Testis (tissue), 2 donors: ENCODE measurements at regions not wholly inside any gene's neighbourhood (a gene's known extent, or its start where the extent isn't known, plus 50 kb on each side); places are given as distances from the start of the nearest gene placed in this dataset.

Experiments used
- DNase-seq: peaks from one replicate; pipeline ENCODE4 v3.0.0-alpha.2; 2019
- H3K27ac ChIP-seq, 2 donors: fragments of 200-600 bp; sonication (generic); one replicate each; pipeline ENCODE4 v1.5.1; 2019
- H3K27me3 ChIP-seq: fragments of 200-600 bp; sonication (generic); one replicate; pipeline ENCODE4 v1.5.1; 2019
- H3K36me3 ChIP-seq: fragments of 200-600 bp; sonication (generic); one replicate; pipeline ENCODE4 v1.5.1; 2017; ENCODE audit warnings: low read depth; ENCODE audit errors: missing control alignments
- H3K4me1 ChIP-seq: fragments of 200-600 bp; sonication (generic); one replicate; pipeline ENCODE4 v1.5.1; 2019
- H3K4me3 ChIP-seq, 2 donors: fragments of 200-600 bp; sonication (generic); one replicate each; pipeline ENCODE4 v1.5.1; 2017 to 2019
- H3K9me3 ChIP-seq: fragments of 200-600 bp; sonication (generic); one replicate; pipeline ENCODE4 v1.5.1; 2017
- POLR2A ChIP-seq: fragments of 450-650 bp; IDR thresholded peaks from one replicate; pipeline ENCODE4 v1.6.1; 2017; ENCODE audit warnings: antibody characterized with exemption, mild to moderate bottlenecking, moderate library complexity
- WGBS, 2 donors: methylation state at CpG; one replicate each; pipeline ENCODE4 v1.1.5; 2018; 5-methylcytosine and 5-hydroxymethylcytosine counted together
- intact Hi-C: fragments of 100-400 bp; cut with DNase I; formaldehyde crosslinking; loops from one replicate; pipeline ENCODE4 v1.15.1; 2023; ENCODE audit warnings: low total_unique reads
- TF ChIP-seq, protein P1 (sequence below), 3 experiments: fragments of 450-650 bp in 2 of 3; fragments of 200-600 bp in 1 of 3; sonication (generic) in 1 of 3; IDR thresholded peaks; one replicate each; pipeline ENCODE4 v1.5.1; 2016 to 2019; ENCODE audit warnings: antibody characterized with exemption in 3 of 3, mild to moderate bottlenecking in 2 of 3, moderate library complexity in 1 of 3

DNA sequence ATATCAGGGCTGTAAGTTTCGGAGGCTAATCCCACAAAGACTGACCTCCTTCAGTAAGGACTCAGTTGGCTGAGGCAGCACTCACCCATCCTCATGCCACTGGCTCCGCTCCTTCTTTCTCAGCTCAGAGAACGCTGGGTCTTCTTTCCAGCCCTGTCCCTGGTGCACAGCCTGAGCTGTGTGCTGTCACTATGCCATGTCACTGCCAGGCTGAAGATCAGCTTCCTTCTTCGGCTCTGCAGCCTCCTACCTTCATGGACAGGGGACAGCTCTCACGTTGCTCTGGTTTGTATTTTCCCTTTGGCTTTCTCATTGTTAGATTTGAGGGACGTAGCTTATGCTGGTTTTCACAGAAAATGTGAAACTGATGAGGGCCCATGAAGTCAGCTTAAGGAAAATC, 437.3 kb downstream of the GLRX3 start:
- DNase-seq: no peak
- Histone ChIP-seq H3K4me3 (no peak overlapping the region), H3K9me3 (no peaks in the 10 kb centered on the region), H3K36me3 (no peaks in the 10 kb centered on the region), H3K27ac (no peak overlapping the region), H3K27me3 (no peaks in the 10 kb centered on the region), H3K4me1 (no peaks in the 10 kb centered on the region)
- TF ChIP-seq POLR2A: no peak
- TF ChIP-seq, protein P1, sequence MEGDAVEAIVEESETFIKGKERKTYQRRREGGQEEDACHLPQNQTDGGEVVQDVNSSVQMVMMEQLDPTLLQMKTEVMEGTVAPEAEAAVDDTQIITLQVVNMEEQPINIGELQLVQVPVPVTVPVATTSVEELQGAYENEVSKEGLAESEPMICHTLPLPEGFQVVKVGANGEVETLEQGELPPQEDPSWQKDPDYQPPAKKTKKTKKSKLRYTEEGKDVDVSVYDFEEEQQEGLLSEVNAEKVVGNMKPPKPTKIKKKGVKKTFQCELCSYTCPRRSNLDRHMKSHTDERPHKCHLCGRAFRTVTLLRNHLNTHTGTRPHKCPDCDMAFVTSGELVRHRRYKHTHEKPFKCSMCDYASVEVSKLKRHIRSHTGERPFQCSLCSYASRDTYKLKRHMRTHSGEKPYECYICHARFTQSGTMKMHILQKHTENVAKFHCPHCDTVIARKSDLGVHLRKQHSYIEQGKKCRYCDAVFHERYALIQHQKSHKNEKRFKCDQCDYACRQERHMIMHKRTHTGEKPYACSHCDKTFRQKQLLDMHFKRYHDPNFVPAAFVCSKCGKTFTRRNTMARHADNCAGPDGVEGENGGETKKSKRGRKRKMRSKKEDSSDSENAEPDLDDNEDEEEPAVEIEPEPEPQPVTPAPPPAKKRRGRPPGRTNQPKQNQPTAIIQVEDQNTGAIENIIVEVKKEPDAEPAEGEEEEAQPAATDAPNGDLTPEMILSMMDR (IDR thresholded peaks at IDR 0.05): no peak
- 83 to 86% methylated on average over 6 of the region's 6 CpGs for WGBS, 2 donors
- intact Hi-C loops: no loop called here

DNA sequence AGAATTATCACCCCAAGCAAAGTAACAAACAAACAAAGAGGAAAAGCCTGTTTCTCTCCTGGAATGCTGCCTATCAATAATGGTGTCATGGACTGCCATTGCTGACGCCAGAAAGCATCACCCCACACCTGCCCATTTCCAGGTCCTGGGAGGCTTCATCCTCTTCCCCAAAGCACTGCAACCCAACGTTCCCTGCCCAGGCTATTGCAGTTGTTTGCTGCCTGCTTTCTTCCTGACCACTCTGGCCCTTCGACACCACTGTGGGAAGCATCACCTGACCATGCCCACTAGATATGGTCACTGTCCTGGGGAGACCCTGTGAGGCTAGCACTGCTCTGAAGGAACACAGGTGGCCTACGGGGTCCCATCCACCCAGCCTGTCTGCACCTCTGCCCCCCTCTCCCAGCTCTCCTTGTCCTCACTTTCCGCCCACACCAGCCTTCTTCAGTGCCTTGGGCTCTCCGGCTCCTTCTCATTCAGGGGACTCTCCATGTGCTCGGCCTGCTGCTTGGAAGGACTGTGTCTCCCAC, 439.6 kb downstream of the GLRX3 start:
- Histone ChIP-seq H3K27ac (no peak overlapping the region), H3K27me3 (no peaks in the 10 kb centered on the region), H3K4me3 (no peak overlapping the region), H3K4me1 (no peaks in the 10 kb centered on the region), H3K9me3 (no peaks in the 10 kb centered on the region), H3K36me3 (no peaks in the 10 kb centered on the region)
- intact Hi-C loops: no loop called here
- DNase-seq: no peak
- 84 to 86% methylated on average over 7 of the region's 7 CpGs for WGBS, 2 donors
- TF ChIP-seq, protein P1 (IDR thresholded peaks at IDR 0.05): no peak
- TF ChIP-seq POLR2A: no peak

DNA sequence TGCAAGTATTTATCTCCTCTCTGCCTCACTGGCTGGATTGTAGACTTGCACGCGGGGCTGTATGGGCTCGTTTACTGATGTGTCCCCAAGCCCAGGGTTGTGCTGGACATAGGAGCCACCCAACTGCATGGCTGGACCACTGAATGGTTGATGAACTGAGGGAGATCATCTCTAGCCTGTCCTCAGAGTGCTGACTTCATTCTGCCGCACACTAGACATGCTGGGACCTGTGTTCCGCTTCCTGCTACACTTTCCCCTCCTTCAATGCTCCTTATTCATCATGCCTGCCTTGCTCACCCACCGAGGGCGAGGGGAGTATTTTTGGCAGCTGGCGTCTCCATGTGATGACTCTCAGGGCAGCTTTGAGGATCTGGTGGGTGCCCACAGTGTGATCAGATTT, 440.2 kb downstream of the GLRX3 start:
- Histone ChIP-seq H3K27ac (no peak overlapping the region), H3K9me3 (no peaks in the 10 kb centered on the region), H3K27me3 (no peaks in the 10 kb centered on the region), H3K36me3 (no peaks in the 10 kb centered on the region), H3K4me3 (no peak overlapping the region), H3K4me1 (no peaks in the 10 kb centered on the region)
- no peak for TF ChIP-seq POLR2A
- TF ChIP-seq, protein P1 (IDR thresholded peaks at IDR 0.05): no peak
- no peak for DNase-seq
- intact Hi-C loops: no loop called here
- WGBS, 2 donors: 63 to 78% methylated on average over 6 to 8 of the region's 8 CpGs

DNA sequence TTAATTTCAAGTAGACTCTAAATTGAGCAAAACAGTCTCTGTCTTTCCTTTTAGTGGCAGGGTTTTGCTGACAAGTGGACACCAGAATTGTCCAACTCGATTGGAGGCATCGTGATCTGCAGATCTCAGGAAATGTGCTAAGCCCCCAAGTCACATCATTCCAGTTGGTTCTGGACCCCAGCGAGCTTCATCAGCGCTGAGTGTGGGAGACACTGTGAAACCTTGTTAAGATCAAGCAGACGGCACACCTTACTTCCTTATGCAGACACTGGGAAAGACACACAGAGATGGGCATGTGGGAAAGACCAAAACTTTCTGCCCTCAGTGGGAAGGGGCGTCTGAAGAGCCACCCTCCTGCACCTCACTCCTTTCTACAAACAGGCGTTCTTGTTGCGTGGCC, 440.8 kb downstream of the GLRX3 start:
- Histone ChIP-seq H3K4me3 (no peak overlapping the region), H3K27me3 (no peaks in the 10 kb centered on the region), H3K9me3 (no peaks in the 10 kb centered on the region), H3K27ac (no peak overlapping the region), H3K4me1 (no peaks in the 10 kb centered on the region), H3K36me3 (no peaks in the 10 kb centered on the region)
- WGBS, 2 donors: 87 to 93% methylated on average over 8 of the region's 8 CpGs
- TF ChIP-seq, protein P1 (IDR thresholded peaks at IDR 0.05): no peak
- no peak for TF ChIP-seq POLR2A
- intact Hi-C loops: no loop called here
- DNase-seq: no peak

DNA sequence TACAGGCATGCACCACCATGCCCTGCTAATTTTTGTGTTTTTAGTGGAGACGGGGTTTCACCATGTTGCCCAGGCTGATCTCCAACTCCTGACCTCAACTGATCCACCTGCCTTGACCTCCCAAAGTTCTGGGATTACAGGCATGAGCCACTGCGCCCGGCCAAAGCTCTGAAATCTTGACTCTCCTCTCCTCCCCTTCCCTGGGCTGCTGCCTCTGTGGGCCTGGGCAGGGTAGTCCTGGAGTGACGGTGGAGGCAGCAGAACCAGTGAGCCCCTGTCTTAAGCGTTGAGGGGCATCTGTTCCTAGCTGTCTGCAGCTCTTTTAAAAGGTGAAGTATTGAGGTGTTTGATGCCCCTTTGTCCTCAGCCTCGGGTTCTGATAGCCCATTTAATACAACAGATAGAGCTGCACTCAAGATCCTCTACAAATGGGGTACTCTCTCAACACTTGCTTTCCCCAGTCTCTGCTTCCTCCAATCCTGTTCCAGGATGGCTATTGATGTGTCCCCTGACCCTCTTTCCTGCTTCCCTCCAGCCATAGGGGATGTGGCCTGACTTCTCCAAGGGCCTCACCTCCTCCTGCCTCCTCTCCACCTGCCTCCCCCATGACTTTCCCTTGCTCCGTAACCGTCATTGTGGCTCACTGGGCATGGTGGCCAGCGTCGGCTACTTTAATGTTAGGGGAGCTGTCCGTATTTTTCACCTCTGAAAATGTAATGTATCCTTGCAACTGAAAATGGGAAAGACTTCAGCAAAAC, 442.5 kb downstream of the GLRX3 start:
- TF ChIP-seq POLR2A: no peak
- TF ChIP-seq, protein P1 (IDR thresholded peaks at IDR 0.05): no peak
- no peaks in the 10 kb centered on the region for H3K36me3 ChIP-seq
- WGBS, 2 donors: 88 to 93% methylated on average over 9 to 11 of the region's 11 CpGs
- H3K27ac ChIP-seq: no peak overlapping the region
- intact Hi-C loops: no loop called here
- no peak for DNase-seq
- no peaks in the 10 kb centered on the region for H3K4me1 ChIP-seq
- H3K27me3 ChIP-seq: no peaks in the 10 kb centered on the region
- no peaks in the 10 kb centered on the region for H3K9me3 ChIP-seq
- no peak overlapping the region for H3K4me3 ChIP-seq
